ENCODE measurements at regions not wholly inside any gene's neighbourhood (a gene's known extent, or its start where the extent isn't known, plus 50 kb on each side); places are given as distances from the start of the nearest gene placed in this dataset.

- TF ChIP-seq CTCF (conservative IDR thresholded peaks at IDR 0.05; ENCODE audit: low read length) (no peak), EZH2phosphoT487 (IDR thresholded peaks at IDR 0.05; ENCODE audit: borderline replicate concordance) (no peak)
Observed at GRCh38 chr13:42381165-42381425, 109.1 kb downstream of the AKAP11 start.

Measured in Loucy (cell line).